Neural cell (in vitro differentiated cells): ENCODE measurements at regions not wholly inside any gene's neighbourhood (a gene's known extent, or its start where the extent isn't known, plus 50 kb on each side); places are given as distances from the start of the nearest gene placed in this dataset.

Experiments used
- H2AFZ ChIP-seq: fragments of 200-600, 300-800 bp; sonication (generic), shearing (Covaris generic); 2 replicates; pipeline ENCODE4 v1.6.0; 2014; ENCODE audit warnings: low read depth, mild to moderate bottlenecking, antibody characterized with exemption, low read length, moderate library complexity
- H3F3A ChIP-seq: fragments of 200-600 bp; shearing (Covaris generic); 2 replicates; pipeline ENCODE4 v1.6.1; 2016; ENCODE audit warnings: mild to moderate bottlenecking, moderate library complexity, mixed read lengths, antibody characterized with exemption, low read length; ENCODE audit not compliant: insufficient read depth, poor library complexity, severe bottlenecking
- H3K27ac ChIP-seq: fragments of 200-600, 300-800 bp; sonication (generic), shearing (Covaris generic); 2 replicates; pipeline ENCODE4 v1.5.1; 2014; ENCODE audit warnings: mild to moderate bottlenecking, low read length, moderate library complexity
- H3K27me3 ChIP-seq: fragments of 300-800, 200-600 bp; sonication (generic), shearing (Covaris generic); 2 replicates; pipeline ENCODE4 v1.6.0; 2014; ENCODE audit warnings: mild to moderate bottlenecking, low read depth, low read length, moderate library complexity; ENCODE audit not compliant: insufficient read depth
- H3K36me3 ChIP-seq: fragments of 300-800, 200-600 bp; sonication (generic), shearing (Covaris generic); 2 replicates; pipeline ENCODE4 v1.5.1; 2014; ENCODE audit warnings: mild to moderate bottlenecking, antibody characterized with exemption, low read length, moderate library complexity; ENCODE audit not compliant: insufficient read depth
- H3K4me2 ChIP-seq: fragments of 300-800, 200-600 bp; sonication (generic), shearing (Covaris generic); 2 replicates; pipeline ENCODE4 v1.6.0; 2014; ENCODE audit warnings: mild to moderate bottlenecking, low read length
- H3K4me3 ChIP-seq: fragments of 300-800, 200-600 bp; sonication (generic), shearing (Covaris generic); 2 replicates; pipeline ENCODE4 v1.5.1; 2014; ENCODE audit warnings: mild to moderate bottlenecking, low read length, moderate library complexity
- H3K79me2 ChIP-seq: fragments of 200-600 bp; shearing (Covaris generic); replicated peaks from 2 replicates; pipeline ENCODE4 v1.6.0; 2014; ENCODE audit warnings: mild to moderate bottlenecking, low read length, moderate library complexity; ENCODE audit not compliant: insufficient read depth
- H3K9ac ChIP-seq: fragments of 300-800, 200-600 bp; sonication (generic), shearing (Covaris generic); 2 replicates; pipeline ENCODE4 v1.6.1; 2016; ENCODE audit warnings: mild to moderate bottlenecking, low read length, mixed read lengths
- H3K9me2 ChIP-seq: fragments of 200-600 bp; shearing (Covaris generic); 2 replicates; pipeline ENCODE4 v1.6.1; 2016; ENCODE audit warnings: mild to moderate bottlenecking, low read length, mixed read lengths; ENCODE audit not compliant: insufficient read depth
- H3K9me3 ChIP-seq: fragments of 200-600, 300-800 bp; sonication (generic), shearing (Covaris generic); 2 replicates; pipeline ENCODE4 v1.6.1; 2016; ENCODE audit warnings: mild to moderate bottlenecking, mixed run types, low read length, moderate library complexity, mixed read lengths
- H4K20me1 ChIP-seq: fragments of 200-600 bp; shearing (Covaris generic); 2 replicates; pipeline ENCODE4 v1.6.1; 2016; ENCODE audit warnings: mild to moderate bottlenecking, mixed run types; ENCODE audit not compliant: insufficient read depth
- CTCF ChIP-seq: fragments of 450-650 bp; IDR thresholded peaks from 2 replicates; pipeline ENCODE4 v1.5.1; 2014; ENCODE audit warnings: antibody characterized with exemption, mild to moderate bottlenecking, moderate library complexity; ENCODE audit not compliant: poor library complexity, severe bottlenecking
- EP300 ChIP-seq: fragments of 450-650 bp; conservative IDR thresholded peaks from 2 replicates; pipeline ENCODE4 v1.6.1; 2014; ENCODE audit warnings: antibody characterized with exemption, mild to moderate bottlenecking, moderate library complexity; ENCODE audit not compliant: poor library complexity, severe bottlenecking
- EZH2 ChIP-seq: fragments of 200-600, 300-800 bp; shearing (Covaris generic), sonication (generic); IDR thresholded peaks from 2 replicates; pipeline ENCODE4 v1.6.1; 2014; ENCODE audit warnings: antibody characterized with exemption, low read length, borderline replicate concordance, mild to moderate bottlenecking; ENCODE audit not compliant: insufficient read depth, poor library complexity, severe bottlenecking
- MXI1 ChIP-seq: fragments of 450-650 bp; conservative IDR thresholded peaks from 2 replicates; pipeline ENCODE4 v1.6.1; 2014; ENCODE audit warnings: antibody characterized with exemption, mild to moderate bottlenecking; ENCODE audit not compliant: poor library complexity, severe bottlenecking
- POLR2AphosphoS5 ChIP-seq: IDR thresholded peaks from 2 replicates; pipeline ENCODE4 v1.6.1; 2012
- RAD21 ChIP-seq: fragments of 450-650 bp; conservative IDR thresholded peaks from 2 replicates; pipeline ENCODE4 v1.6.1; 2014; ENCODE audit warnings: antibody characterized with exemption, mild to moderate bottlenecking, moderate library complexity
- SMC3 ChIP-seq: fragments of 450-650 bp; conservative IDR thresholded peaks from 2 replicates; pipeline ENCODE4 v1.6.1; 2014; ENCODE audit warnings: antibody characterized with exemption, mild to moderate bottlenecking, moderate library complexity; ENCODE audit not compliant: poor library complexity
- TAF1 ChIP-seq: IDR thresholded peaks from 2 replicates; pipeline ENCODE4 v1.6.1; 2012; ENCODE audit warnings: low read depth
- TF ChIP-seq, protein P1 (sequence below): IDR thresholded peaks from 2 replicates; pipeline ENCODE4 v1.6.1; 2012; ENCODE audit warnings: borderline replicate concordance

DNA sequence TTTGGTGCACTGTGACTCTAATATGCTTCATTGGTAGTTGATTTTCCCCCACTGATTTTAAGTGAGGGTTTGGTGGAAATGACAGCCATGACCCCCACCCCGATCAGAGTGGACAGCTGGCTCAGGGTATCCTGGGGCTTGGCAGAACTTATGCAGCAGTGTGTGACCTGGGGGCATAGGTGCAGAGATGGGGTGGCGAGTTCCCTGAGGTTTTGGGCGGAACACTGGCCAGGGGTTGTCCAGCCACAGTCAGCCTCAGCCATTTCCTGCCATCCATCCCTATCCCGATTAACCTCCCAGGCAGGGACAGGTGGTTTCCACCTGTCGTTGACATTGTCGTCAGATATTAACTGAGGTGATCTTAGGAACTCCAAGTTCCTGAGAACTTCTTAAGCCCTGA, 155.8 kb upstream of the CHST15 start:
- Histone ChIP-seq H3K79me2 (no peaks in the 10 kb centered on the region), H3F3A (no peaks in the 10 kb centered on the region)

GRCh38 chr10:124248056-124249045, 155.0 kb upstream of the CHST15 start:
- H3K27ac ChIP-seq, result no peak overlapping the region
- H2AFZ ChIP-seq, result no peak overlapping the region
- no peak overlapping the region for H3K4me3 ChIP-seq
- H3K79me2 ChIP-seq, result no peaks in the 10 kb centered on the region
- H3K9me2 ChIP-seq, result no peaks in the 10 kb centered on the region
- no peaks in the 10 kb centered on the region for H3F3A ChIP-seq
- no peaks in the 10 kb centered on the region for H3K27me3 ChIP-seq
- no peak overlapping the region for H3K9ac ChIP-seq
- no peaks in the 10 kb centered on the region for H3K36me3 ChIP-seq
- no peak overlapping the region for H3K4me2 ChIP-seq
- H4K20me1 ChIP-seq, result no peaks in the 10 kb centered on the region
- no peaks in the 10 kb centered on the region for H3K9me3 ChIP-seq
- TF ChIP-seq MXI1 (no peak), RAD21 (no peak), SMC3 (no peak), CTCF (no peak), TAF1 (no peak), EP300 (no peak), EZH2 (no peak), POLR2AphosphoS5 (no peak)

More for the DNA sequence above, 155.8 kb upstream of the CHST15 start:
- Histone ChIP-seq H3K27me3 (no peaks in the 10 kb centered on the region), H3K9ac (no peak overlapping the region), H3K27ac (no peak overlapping the region), H3K9me3 (no peaks in the 10 kb centered on the region), H3K4me2 (no peak overlapping the region), H4K20me1 (no peaks in the 10 kb centered on the region), H3K4me3 (no peak overlapping the region), H3K36me3 (no peaks in the 10 kb centered on the region), H3K9me2 (no peaks in the 10 kb centered on the region), H2AFZ (no peak overlapping the region)
- TF ChIP-seq CTCF (no peak), MXI1 (no peak), POLR2AphosphoS5 (no peak), SMC3 (no peak), EZH2 (no peak), EP300 (no peak), RAD21 (no peak), TAF1 (no peak)
- TF ChIP-seq, protein P1, sequence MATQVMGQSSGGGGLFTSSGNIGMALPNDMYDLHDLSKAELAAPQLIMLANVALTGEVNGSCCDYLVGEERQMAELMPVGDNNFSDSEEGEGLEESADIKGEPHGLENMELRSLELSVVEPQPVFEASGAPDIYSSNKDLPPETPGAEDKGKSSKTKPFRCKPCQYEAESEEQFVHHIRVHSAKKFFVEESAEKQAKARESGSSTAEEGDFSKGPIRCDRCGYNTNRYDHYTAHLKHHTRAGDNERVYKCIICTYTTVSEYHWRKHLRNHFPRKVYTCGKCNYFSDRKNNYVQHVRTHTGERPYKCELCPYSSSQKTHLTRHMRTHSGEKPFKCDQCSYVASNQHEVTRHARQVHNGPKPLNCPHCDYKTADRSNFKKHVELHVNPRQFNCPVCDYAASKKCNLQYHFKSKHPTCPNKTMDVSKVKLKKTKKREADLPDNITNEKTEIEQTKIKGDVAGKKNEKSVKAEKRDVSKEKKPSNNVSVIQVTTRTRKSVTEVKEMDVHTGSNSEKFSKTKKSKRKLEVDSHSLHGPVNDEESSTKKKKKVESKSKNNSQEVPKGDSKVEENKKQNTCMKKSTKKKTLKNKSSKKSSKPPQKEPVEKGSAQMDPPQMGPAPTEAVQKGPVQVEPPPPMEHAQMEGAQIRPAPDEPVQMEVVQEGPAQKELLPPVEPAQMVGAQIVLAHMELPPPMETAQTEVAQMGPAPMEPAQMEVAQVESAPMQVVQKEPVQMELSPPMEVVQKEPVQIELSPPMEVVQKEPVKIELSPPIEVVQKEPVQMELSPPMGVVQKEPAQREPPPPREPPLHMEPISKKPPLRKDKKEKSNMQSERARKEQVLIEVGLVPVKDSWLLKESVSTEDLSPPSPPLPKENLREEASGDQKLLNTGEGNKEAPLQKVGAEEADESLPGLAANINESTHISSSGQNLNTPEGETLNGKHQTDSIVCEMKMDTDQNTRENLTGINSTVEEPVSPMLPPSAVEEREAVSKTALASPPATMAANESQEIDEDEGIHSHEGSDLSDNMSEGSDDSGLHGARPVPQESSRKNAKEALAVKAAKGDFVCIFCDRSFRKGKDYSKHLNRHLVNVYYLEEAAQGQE, result no peak
